ENCODE measurements at regions not wholly inside any gene's neighbourhood (a gene's known extent, or its start where the extent isn't known, plus 50 kb on each side); places are given as distances from the start of the nearest gene placed in this dataset.
"Not testable (repeated sequence)": the region's sequence is repeated elsewhere in the genome, so short reads cannot be mapped to it uniquely, and the experiment has no call there.

- Histone ChIP-seq H3K36me3 (ENCODE audit: insufficient read depth, insufficient read length, low read length) (no peaks in the 10 kb centered on the region), H3K9me3 (ENCODE audit: insufficient read depth, low read length) (no peaks in the 10 kb centered on the region), H3K4me1 (ENCODE audit: insufficient read depth, insufficient read length) (no peaks in the 10 kb centered on the region), H3K9ac (ENCODE audit: insufficient read length, low read depth) (no peak overlapping the region), H3K27me3 (ENCODE audit: insufficient read depth, insufficient read length) (no peaks in the 10 kb centered on the region), H3K4me3 (ENCODE audit: insufficient read length, low read depth) (no peak overlapping the region)
- TF ChIP-seq SUZ12 (IDR thresholded peaks at IDR 0.05; ENCODE audit: extremely low read depth, insufficient read depth, insufficient read length) (no peak), ZNF274 (IDR thresholded peaks at IDR 0.05; ENCODE audit: low read depth, low read length) (no peak), YY1 (IDR thresholded peaks at IDR 0.05; ENCODE audit: insufficient read depth, insufficient read length) (no peak)
- DNase-seq (ENCODE audit: low read depth, low spot score): no peak
These were observed 120.1 kb upstream of the POC5 start for GRCh38 chr5:75837258-75837841.

GRCh38 chr5:75831561-75831960 lies 114.3 kb upstream of the POC5 start:
- no peak for DNase-seq (ENCODE audit: low read depth, low spot score)
- H3K9ac ChIP-seq (ENCODE audit: insufficient read length, low read depth): no peak overlapping the region
- TF ChIP-seq SUZ12 (IDR thresholded peaks at IDR 0.05; ENCODE audit: extremely low read depth, insufficient read depth, insufficient read length): no peak
- no peak for TF ChIP-seq YY1 (IDR thresholded peaks at IDR 0.05; ENCODE audit: insufficient read depth, insufficient read length)
- TF ChIP-seq ZNF274 (IDR thresholded peaks at IDR 0.05; ENCODE audit: low read depth, low read length): no peak

GRCh38 chr5:75828029-75828428 lies 110.8 kb upstream of the POC5 start:
- no peaks in the 10 kb centered on the region for H3K27me3 ChIP-seq (ENCODE audit: insufficient read depth, insufficient read length)
- H3K4me1 ChIP-seq (ENCODE audit: insufficient read depth, insufficient read length): no peaks in the 10 kb centered on the region
- no peaks in the 10 kb centered on the region; the same call in 1 of the 2 replicates for H3K9me3 ChIP-seq (ENCODE audit: insufficient read depth, low read length)
- H3K36me3 ChIP-seq (ENCODE audit: insufficient read depth, insufficient read length, low read length): no peaks in the 10 kb centered on the region
- H3K9ac ChIP-seq (ENCODE audit: insufficient read length, low read depth): no peak overlapping the region
- no peak for DNase-seq (ENCODE audit: low read depth, low spot score)
- TF ChIP-seq YY1 (IDR thresholded peaks at IDR 0.05; ENCODE audit: insufficient read depth, insufficient read length): no peak
- TF ChIP-seq ZNF274 (IDR thresholded peaks at IDR 0.05; ENCODE audit: low read depth, low read length): no peak
- no peak for TF ChIP-seq SUZ12 (IDR thresholded peaks at IDR 0.05; ENCODE audit: extremely low read depth, insufficient read depth, insufficient read length)
- no peak overlapping the region for H3K4me3 ChIP-seq (ENCODE audit: insufficient read length, low read depth)

More at GRCh38 chr5:75831561-75831960, 114.3 kb upstream of the POC5 start:
- Histone ChIP-seq H3K36me3 (ENCODE audit: insufficient read depth, insufficient read length, low read length) (no peaks in the 10 kb centered on the region), H3K4me3 (ENCODE audit: insufficient read length, low read depth) (no peak overlapping the region), H3K9me3 (ENCODE audit: insufficient read depth, low read length) (no peaks in the 10 kb centered on the region; the same call in 1 of the 2 replicates), H3K4me1 (ENCODE audit: insufficient read depth, insufficient read length) (no peaks in the 10 kb centered on the region), H3K27me3 (ENCODE audit: insufficient read depth, insufficient read length) (no peaks in the 10 kb centered on the region)

GRCh38 chr5:75824323-75824722 lies 107.1 kb upstream of the POC5 start:
- no peak for TF ChIP-seq ZNF274 (IDR thresholded peaks at IDR 0.05; ENCODE audit: low read depth, low read length)
- TF ChIP-seq YY1 (IDR thresholded peaks at IDR 0.05; ENCODE audit: insufficient read depth, insufficient read length): no peak
- no peak for TF ChIP-seq SUZ12 (IDR thresholded peaks at IDR 0.05; ENCODE audit: extremely low read depth, insufficient read depth, insufficient read length)
- H3K9me3 ChIP-seq (ENCODE audit: insufficient read depth, low read length): no peaks in the 10 kb centered on the region
- H3K27me3 ChIP-seq (ENCODE audit: insufficient read depth, insufficient read length): no peaks in the 10 kb centered on the region
- H3K9ac ChIP-seq (ENCODE audit: insufficient read length, low read depth): no peak overlapping the region
- H3K4me3 ChIP-seq (ENCODE audit: insufficient read length, low read depth): no peak overlapping the region
- no peaks in the 10 kb centered on the region for H3K36me3 ChIP-seq (ENCODE audit: insufficient read depth, insufficient read length, low read length)
- no peak for DNase-seq (ENCODE audit: low read depth, low spot score)
- no peaks in the 10 kb centered on the region for H3K4me1 ChIP-seq (ENCODE audit: insufficient read depth, insufficient read length)

GRCh38 chr5:75823811-75824210 lies 106.6 kb upstream of the POC5 start:
- no peak overlapping the region for H3K9ac ChIP-seq (ENCODE audit: insufficient read length, low read depth)
- H3K9me3 ChIP-seq (ENCODE audit: insufficient read depth, low read length): no peaks in the 10 kb centered on the region
- no peaks in the 10 kb centered on the region for H3K4me1 ChIP-seq (ENCODE audit: insufficient read depth, insufficient read length)
- TF ChIP-seq YY1 (IDR thresholded peaks at IDR 0.05; ENCODE audit: insufficient read depth, insufficient read length) (no peak), ZNF274 (IDR thresholded peaks at IDR 0.05; ENCODE audit: low read depth, low read length) (no peak)
- no peak for DNase-seq (ENCODE audit: low read depth, low spot score)
- H3K36me3 ChIP-seq (ENCODE audit: insufficient read depth, insufficient read length, low read length): no peaks in the 10 kb centered on the region
- H3K4me3 ChIP-seq (ENCODE audit: insufficient read length, low read depth): no peak overlapping the region
- no peaks in the 10 kb centered on the region for H3K27me3 ChIP-seq (ENCODE audit: insufficient read depth, insufficient read length)

GRCh38 chr5:75818661-75819060 lies 101.4 kb upstream of the POC5 start:
- H3K4me1 ChIP-seq (ENCODE audit: insufficient read depth, insufficient read length): no peaks in the 10 kb centered on the region
- no peak overlapping the region for H3K4me3 ChIP-seq (ENCODE audit: insufficient read length, low read depth)
- no peaks in the 10 kb centered on the region for H3K27me3 ChIP-seq (ENCODE audit: insufficient read depth, insufficient read length)
- TF ChIP-seq ZNF274 (IDR thresholded peaks at IDR 0.05; ENCODE audit: low read depth, low read length): no peak
- TF ChIP-seq YY1 (IDR thresholded peaks at IDR 0.05; ENCODE audit: insufficient read depth, insufficient read length): no peak
- no peak for TF ChIP-seq SUZ12 (IDR thresholded peaks at IDR 0.05; ENCODE audit: extremely low read depth, insufficient read depth, insufficient read length)
- DNase-seq (ENCODE audit: low read depth, low spot score): no peak
- H3K9ac ChIP-seq (ENCODE audit: insufficient read length, low read depth): no peak overlapping the region
- H3K9me3 ChIP-seq (ENCODE audit: insufficient read depth, low read length): no peaks in the 10 kb centered on the region
- no peaks in the 10 kb centered on the region for H3K36me3 ChIP-seq (ENCODE audit: insufficient read depth, insufficient read length, low read length)

- peaks cover 22% of the 10 kb centered on the region; the same call in 1 of the 2 replicates for H3K9me3 ChIP-seq (ENCODE audit: insufficient read depth, low read length)
- H3K9ac ChIP-seq (ENCODE audit: insufficient read length, low read depth); H3K36me3 ChIP-seq (ENCODE audit: insufficient read depth, insufficient read length, low read length); DNase-seq (ENCODE audit: low read depth, low spot score); H3K27me3 ChIP-seq (ENCODE audit: insufficient read depth, insufficient read length); H3K4me3 ChIP-seq (ENCODE audit: insufficient read length, low read depth); H3K4me1 ChIP-seq (ENCODE audit: insufficient read depth, insufficient read length): not testable (repeated sequence)
These were observed 82.5 kb upstream of the POC5 start for GRCh38 chr5:75799695-75800094.

- DNase-seq (ENCODE audit: low read depth, low spot score); H3K27me3 ChIP-seq (ENCODE audit: insufficient read depth, insufficient read length); H3K4me1 ChIP-seq (ENCODE audit: insufficient read depth, insufficient read length); H3K36me3 ChIP-seq (ENCODE audit: insufficient read depth, insufficient read length, low read length); H3K9me3 ChIP-seq (ENCODE audit: insufficient read depth, low read length); H3K9ac ChIP-seq (ENCODE audit: insufficient read length, low read depth); H3K4me3 ChIP-seq (ENCODE audit: insufficient read length, low read depth): not testable (repeated sequence)
These were observed 52.1 kb upstream of the POC5 start for GRCh38 chr5:75769338-75769737.
